Cardiac fibroblast (primary cell): ENCODE measurements at regions not wholly inside any gene's neighbourhood (a gene's known extent, or its start where the extent isn't known, plus 50 kb on each side); places are given as distances from the start of the nearest gene placed in this dataset.
A peak's percentile ranks its signal among the peaks of the same experiment; 100 is the strongest.

Experiments used
- DNase-seq, 2 donors: peaks; one replicate each; pipeline versions ENCODE4 v3.0.0 to v3.0.0-alpha.2; 2010; ENCODE audit warnings: low read depth in 2 of 2
- H3K4me3 ChIP-seq, 2 donors: replicated peaks in 1 of 2; 1 replicate in 1 of 2; 2 replicates in 1 of 2; pipeline ENCODE4 v1.5.1; 2011; ENCODE audit warnings: low read depth in 2 of 2, low read length in 2 of 2, mild to moderate bottlenecking in 2 of 2, moderate library complexity in 1 of 2
- TF ChIP-seq, protein P1 (sequence below): IDR thresholded peaks from one replicate; pipeline ENCODE4 v1.5.1; 2011; ENCODE audit warnings: low read depth, mild to moderate bottlenecking, low read length, inconsistent platforms

DNA sequence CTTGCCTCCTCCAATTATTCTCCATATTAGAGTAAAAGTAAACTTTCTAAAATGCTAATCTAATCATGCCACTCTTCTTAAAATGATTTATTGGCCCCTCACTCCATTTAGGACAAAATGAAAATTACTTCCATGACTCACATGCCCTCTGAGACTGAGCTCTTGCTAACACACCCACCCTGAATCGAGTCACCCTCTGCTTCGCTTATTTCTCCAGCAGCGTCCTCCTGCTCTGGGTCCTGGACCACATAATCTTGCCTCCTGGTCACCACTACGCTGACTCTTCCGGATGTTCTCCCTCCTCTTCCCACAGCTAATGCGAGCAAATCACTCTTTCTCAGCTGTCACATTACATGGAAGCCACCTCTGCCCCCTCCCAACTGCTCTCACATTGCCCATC lies 384.0 kb upstream of the FZD8 start:
- TF ChIP-seq, protein P1, sequence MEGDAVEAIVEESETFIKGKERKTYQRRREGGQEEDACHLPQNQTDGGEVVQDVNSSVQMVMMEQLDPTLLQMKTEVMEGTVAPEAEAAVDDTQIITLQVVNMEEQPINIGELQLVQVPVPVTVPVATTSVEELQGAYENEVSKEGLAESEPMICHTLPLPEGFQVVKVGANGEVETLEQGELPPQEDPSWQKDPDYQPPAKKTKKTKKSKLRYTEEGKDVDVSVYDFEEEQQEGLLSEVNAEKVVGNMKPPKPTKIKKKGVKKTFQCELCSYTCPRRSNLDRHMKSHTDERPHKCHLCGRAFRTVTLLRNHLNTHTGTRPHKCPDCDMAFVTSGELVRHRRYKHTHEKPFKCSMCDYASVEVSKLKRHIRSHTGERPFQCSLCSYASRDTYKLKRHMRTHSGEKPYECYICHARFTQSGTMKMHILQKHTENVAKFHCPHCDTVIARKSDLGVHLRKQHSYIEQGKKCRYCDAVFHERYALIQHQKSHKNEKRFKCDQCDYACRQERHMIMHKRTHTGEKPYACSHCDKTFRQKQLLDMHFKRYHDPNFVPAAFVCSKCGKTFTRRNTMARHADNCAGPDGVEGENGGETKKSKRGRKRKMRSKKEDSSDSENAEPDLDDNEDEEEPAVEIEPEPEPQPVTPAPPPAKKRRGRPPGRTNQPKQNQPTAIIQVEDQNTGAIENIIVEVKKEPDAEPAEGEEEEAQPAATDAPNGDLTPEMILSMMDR = no peak
- DNase-seq = peak in 1 of 2 donors; percentile 23
- H3K4me3 ChIP-seq = no peak overlapping the region

DNA sequence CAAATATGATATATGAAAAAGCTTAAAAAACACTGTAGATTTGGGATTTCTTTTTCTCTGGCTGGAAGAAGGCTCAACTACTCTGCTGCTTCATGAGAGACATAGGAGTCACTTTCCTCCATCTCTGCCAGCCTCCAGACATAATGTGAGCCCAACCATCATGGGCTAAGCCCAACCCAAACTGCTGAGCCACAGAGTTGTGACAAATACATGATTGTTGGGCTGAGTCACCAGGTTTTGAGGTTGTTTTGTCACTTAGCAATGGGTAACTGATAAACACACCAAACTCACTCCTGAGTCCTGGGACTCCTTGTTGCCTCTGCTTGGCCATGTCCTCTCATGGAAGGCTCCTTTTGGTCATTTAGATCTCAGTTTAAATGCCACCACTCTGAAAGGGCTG lies 381.8 kb upstream of the FZD8 start:
- no peak overlapping the region for H3K4me3 ChIP-seq
- DNase-seq = peak; percentile 72 to 95
- TF ChIP-seq, protein P1 = no peak

DNA sequence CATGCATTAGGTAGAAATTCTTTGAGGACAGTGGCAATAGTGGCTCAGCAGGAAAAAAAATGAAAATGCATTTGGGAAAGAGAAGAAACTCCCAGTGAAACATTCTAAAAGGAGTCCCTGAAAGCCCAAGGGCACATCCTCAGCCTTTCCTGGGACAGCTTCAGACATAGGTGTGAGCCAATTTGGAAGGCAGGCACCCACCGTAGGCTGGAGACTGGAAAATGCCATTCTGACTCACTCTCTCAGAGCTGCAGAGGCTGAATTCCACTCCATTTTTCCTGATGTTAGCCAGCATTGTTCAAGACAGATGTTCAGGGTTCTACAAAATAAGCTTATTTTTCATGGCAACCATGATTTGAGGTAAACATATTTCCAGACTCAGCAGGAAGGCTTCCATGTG lies 379.0 kb upstream of the FZD8 start:
- DNase-seq = no peak
- TF ChIP-seq, protein P1 = no peak
- H3K4me3 ChIP-seq = no peak overlapping the region

DNA sequence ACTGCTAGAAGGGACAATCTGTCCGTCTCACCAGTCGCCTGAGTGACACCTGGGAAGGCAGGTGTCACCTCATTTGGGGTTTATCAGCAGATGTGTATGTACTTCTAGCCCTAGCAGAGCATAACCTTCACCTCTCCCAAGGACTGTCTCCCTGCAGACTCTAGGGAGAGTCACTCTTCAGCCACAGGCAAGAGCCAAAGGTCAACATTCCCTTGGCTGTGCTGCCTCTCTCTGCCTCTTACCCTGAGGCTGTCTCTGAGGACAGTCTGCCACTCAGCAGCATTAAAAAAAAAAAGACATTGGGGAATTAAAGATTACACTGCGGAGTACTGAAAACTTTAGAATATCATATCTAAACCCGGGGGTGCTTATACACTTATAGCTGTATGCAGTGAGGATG lies 377.7 kb upstream of the FZD8 start:
- H3K4me3 ChIP-seq = no peak overlapping the region
- DNase-seq = no peak
- TF ChIP-seq, protein P1 = no peak

DNA sequence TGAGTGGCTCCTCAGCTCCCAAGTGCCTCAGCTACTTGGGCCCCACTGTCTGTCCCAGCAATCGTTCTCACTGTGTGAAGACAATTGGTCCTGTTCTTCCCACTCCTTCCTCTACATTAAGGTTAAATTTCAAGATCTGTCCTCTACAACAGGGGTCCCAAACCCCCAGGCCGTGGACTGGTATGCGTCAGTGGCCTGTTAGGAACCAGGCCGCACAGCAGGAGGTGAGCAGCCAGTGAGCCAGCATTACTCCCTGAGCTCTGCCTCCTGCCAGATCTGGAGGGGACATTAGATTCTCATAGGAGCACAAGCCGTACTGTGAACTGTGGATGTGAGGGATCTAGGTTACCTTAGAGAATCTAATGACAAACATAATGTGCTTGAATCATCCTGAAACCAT lies 376.9 kb upstream of the FZD8 start:
- no peak for DNase-seq
- no peak overlapping the region for H3K4me3 ChIP-seq
- TF ChIP-seq, protein P1 = no peak

DNA sequence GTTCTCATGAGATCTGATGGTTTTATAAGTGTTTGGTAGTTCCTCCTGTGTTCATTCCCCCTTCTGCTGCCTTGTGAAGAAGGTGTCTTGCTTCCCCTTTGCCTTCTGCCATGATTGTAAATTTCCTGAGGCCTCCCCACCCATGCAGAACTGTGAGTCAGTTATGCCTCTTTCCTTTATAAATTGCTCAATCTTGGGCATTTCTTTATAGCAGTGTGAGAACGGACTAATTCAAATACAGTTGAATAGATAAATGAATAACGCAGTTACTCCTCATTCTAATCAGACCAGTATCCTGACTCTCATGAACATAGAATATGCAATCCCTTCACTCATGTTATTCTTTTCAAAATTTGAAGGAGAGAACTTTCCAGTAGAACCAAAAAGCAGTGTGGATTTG lies 375.0 kb upstream of the FZD8 start:
- TF ChIP-seq, protein P1 = no peak
- peak in 1 of 2 donors; percentile 13 for DNase-seq
- no peak overlapping the region for H3K4me3 ChIP-seq

DNA sequence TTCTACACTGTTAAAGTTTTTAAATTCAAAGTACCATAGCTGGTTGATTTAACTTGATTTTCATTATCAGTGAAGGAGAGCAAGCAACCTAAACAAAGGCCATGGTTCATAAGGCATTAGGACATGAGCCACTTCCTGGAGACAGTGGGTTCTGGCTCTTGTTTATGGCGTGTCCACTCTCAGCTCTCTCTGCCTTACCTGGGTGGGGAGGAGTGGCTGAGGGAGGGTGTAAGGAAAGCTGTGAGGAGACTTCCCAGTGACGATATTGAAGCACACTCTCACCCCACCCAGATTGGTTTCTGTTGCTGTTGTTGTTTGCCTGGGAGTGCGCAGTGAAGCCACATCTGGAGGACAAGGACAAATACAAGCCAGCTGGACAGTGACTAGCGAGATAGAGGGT lies 365.3 kb upstream of the FZD8 start:
- no peak overlapping the region for H3K4me3 ChIP-seq
- TF ChIP-seq, protein P1 = no peak
- DNase-seq = no peak
